SIG-M5 treated with dmso at 0.1 percent for 504 hours (cell line): ENCODE measurements at regions not wholly inside any gene's neighbourhood (a gene's known extent, or its start where the extent isn't known, plus 50 kb on each side); places are given as distances from the start of the nearest gene placed in this dataset.

Experiments
- DNase-seq: peaks from one replicate; lab custom pipeline; 2025; ENCODE audit not compliant: unreplicated experiment; lab: John Stamatoyannopoulos, UW

GRCh38 chr1:214823311-214824117, 220.5 kb downstream of the CENPF start:
- no peak for DNase-seq

- no peak for DNase-seq
These were observed 221.8 kb downstream of the CENPF start for GRCh38 chr1:214824763-214825162.

- no peak for DNase-seq
These were observed 223.6 kb downstream of the CENPF start for GRCh38 chr1:214826619-214827018.

GRCh38 chr1:214827883-214828282, 224.9 kb downstream of the CENPF start:
- no peak for DNase-seq

- DNase-seq: no peak
These were observed 227.9 kb downstream of the CENPF start for GRCh38 chr1:214830941-214831340.

- no peak for DNase-seq
These were observed 229.0 kb downstream of the CENPF start for GRCh38 chr1:214831956-214832355.

- peak; percentile 8 for DNase-seq
These were observed 230.3 kb downstream of the CENPF start for GRCh38 chr1:214833178-214833756.

GRCh38 chr1:214837376-214837775, 234.4 kb downstream of the CENPF start:
- no peak for DNase-seq

- DNase-seq: no peak
These were observed 235.4 kb downstream of the CENPF start for GRCh38 chr1:214838351-214838750.

- no peak for DNase-seq
These were observed 237.4 kb downstream of the CENPF start for GRCh38 chr1:214840356-214840755.

GRCh38 chr1:214842856-214843255, 239.7 kb upstream of the KCNK2 start:
- no peak for DNase-seq

GRCh38 chr1:214843281-214843680, 239.3 kb upstream of the KCNK2 start:
- no peak for DNase-seq

GRCh38 chr1:214844319-214844718, 238.2 kb upstream of the KCNK2 start:
- DNase-seq: no peak

- no peak for DNase-seq
These were observed 236.3 kb upstream of the KCNK2 start for GRCh38 chr1:214846276-214846675.

GRCh38 chr1:214847071-214847810, 235.3 kb upstream of the KCNK2 start:
- no peak for DNase-seq

- no peak for DNase-seq
These were observed 234.4 kb upstream of the KCNK2 start for GRCh38 chr1:214848101-214848500.

- no peak for DNase-seq
These were observed 232.0 kb upstream of the KCNK2 start for GRCh38 chr1:214850432-214851050.

GRCh38 chr1:214853340-214853739, 229.2 kb upstream of the KCNK2 start:
- DNase-seq: no peak

- no peak for DNase-seq
These were observed 228.2 kb upstream of the KCNK2 start for GRCh38 chr1:214854126-214854875.

- no peak for DNase-seq
These were observed 225.7 kb upstream of the KCNK2 start for GRCh38 chr1:214856843-214857242.

GRCh38 chr1:214857716-214858115, 224.8 kb upstream of the KCNK2 start:
- DNase-seq: no peak
